ENCODE measurements at regions not wholly inside any gene's neighbourhood (a gene's known extent, or its start where the extent isn't known, plus 50 kb on each side); places are given as distances from the start of the nearest gene placed in this dataset.
"Not testable (repeated sequence)": the region's sequence is repeated elsewhere in the genome, so short reads cannot be mapped to it uniquely, and the experiment has no call there.

- Histone ChIP-seq H3K27me3 (ENCODE audit: low read length) (no peaks in the 10 kb centered on the region), H3K9ac (ENCODE audit: low read length) (no peak overlapping the region), H4K20me1 (ENCODE audit: insufficient read depth, low read depth, low read length) (no peaks in the 10 kb centered on the region), H2AFZ (ENCODE audit: low read length) (no peak overlapping the region), H3K4me1 (ENCODE audit: low read length) (no peaks in the 10 kb centered on the region), H3K36me3 (ENCODE audit: insufficient read depth, low read length) (no peaks in the 10 kb centered on the region), H3K9me2 (replicated peaks; ENCODE audit: insufficient read depth, low read length) (no peaks in the 10 kb centered on the region), H3K4me2 (ENCODE audit: low read depth, low read length, poor library complexity, severe bottlenecking) (no peak overlapping the region), H3K79me2 (ENCODE audit: low read length) (no peaks in the 10 kb centered on the region), H3K27ac (ENCODE audit: low read length) (no peak overlapping the region), H3K9me3 (ENCODE audit: low read length) (peaks cover 19% of the 10 kb centered on the region), H3K4me3 (ENCODE audit: low read length) (no peak overlapping the region)
- no peak for DNase-seq
Observed at GRCh38 chr10:23859598-23859997, 349.3 kb upstream of the KIAA1217 start.

- Histone ChIP-seq H3K9me3 (ENCODE audit: low read length) (peaks cover 22% of the 10 kb centered on the region), H3K36me3 (ENCODE audit: insufficient read depth, low read length) (no peaks in the 10 kb centered on the region), H3K4me1 (ENCODE audit: low read length) (no peaks in the 10 kb centered on the region), H3K9me2 (replicated peaks; ENCODE audit: insufficient read depth, low read length) (no peaks in the 10 kb centered on the region), H3K27ac (ENCODE audit: low read length) (no peak overlapping the region), H2AFZ (ENCODE audit: low read length) (no peak overlapping the region), H3K27me3 (ENCODE audit: low read length) (no peaks in the 10 kb centered on the region), H3K4me2 (ENCODE audit: low read depth, low read length, poor library complexity, severe bottlenecking) (no peak overlapping the region), H3K9ac (ENCODE audit: low read length) (no peak overlapping the region), H4K20me1 (ENCODE audit: insufficient read depth, low read depth, low read length) (no peaks in the 10 kb centered on the region), H3K4me3 (ENCODE audit: low read length) (no peak overlapping the region), H3K79me2 (ENCODE audit: low read length) (no peaks in the 10 kb centered on the region)
- no peak for DNase-seq
Observed at GRCh38 chr10:23864631-23865147, 344.2 kb upstream of the KIAA1217 start.

GRCh38 chr10:23866985-23867384 is 342.0 kb upstream of the KIAA1217 start:
- not testable (repeated sequence) for H3K9me2 ChIP-seq (replicated peaks; ENCODE audit: insufficient read depth, low read length)

GRCh38 chr10:23868121-23868520 is 340.8 kb upstream of the KIAA1217 start:
- no peaks in the 10 kb centered on the region for H3K27me3 ChIP-seq (ENCODE audit: low read length)
- H3K9ac ChIP-seq (ENCODE audit: low read length): no peak overlapping the region
- no peak for DNase-seq
- no peak overlapping the region for H3K4me2 ChIP-seq (ENCODE audit: low read depth, low read length, poor library complexity, severe bottlenecking)
- H3K4me1 ChIP-seq (ENCODE audit: low read length): no peaks in the 10 kb centered on the region
- no peaks in the 10 kb centered on the region for H4K20me1 ChIP-seq (ENCODE audit: insufficient read depth, low read depth, low read length)
- H2AFZ ChIP-seq (ENCODE audit: low read length): no peak overlapping the region
- peaks cover 32% of the 10 kb centered on the region for H3K9me3 ChIP-seq (ENCODE audit: low read length)
- no peaks in the 10 kb centered on the region for H3K9me2 ChIP-seq (replicated peaks; ENCODE audit: insufficient read depth, low read length)
- H3K36me3 ChIP-seq (ENCODE audit: insufficient read depth, low read length): no peaks in the 10 kb centered on the region
- no peak overlapping the region for H3K27ac ChIP-seq (ENCODE audit: low read length)
- H3K79me2 ChIP-seq (ENCODE audit: low read length): no peaks in the 10 kb centered on the region
- H3K4me3 ChIP-seq (ENCODE audit: low read length): no peak overlapping the region

More at GRCh38 chr10:23866985-23867384, 342.0 kb upstream of the KIAA1217 start:
- not testable (repeated sequence) for H3K27me3 ChIP-seq (ENCODE audit: low read length); H2AFZ ChIP-seq (ENCODE audit: low read length); H3K27ac ChIP-seq (ENCODE audit: low read length); H3K4me2 ChIP-seq (ENCODE audit: low read depth, low read length, poor library complexity, severe bottlenecking); H3K4me3 ChIP-seq (ENCODE audit: low read length); H3K9ac ChIP-seq (ENCODE audit: low read length); DNase-seq; H3K79me2 ChIP-seq (ENCODE audit: low read length); H3K36me3 ChIP-seq (ENCODE audit: insufficient read depth, low read length); H3K4me1 ChIP-seq (ENCODE audit: low read length); H4K20me1 ChIP-seq (ENCODE audit: insufficient read depth, low read depth, low read length)
- peaks cover 27% of the 10 kb centered on the region for H3K9me3 ChIP-seq (ENCODE audit: low read length)

GRCh38 chr10:23869548-23869947 is 339.4 kb upstream of the KIAA1217 start:
- Histone ChIP-seq H3K9ac (ENCODE audit: low read length) (no peak overlapping the region), H3K4me3 (ENCODE audit: low read length) (no peak overlapping the region), H3K9me3 (ENCODE audit: low read length) (peaks cover 32% of the 10 kb centered on the region), H3K27me3 (ENCODE audit: low read length) (no peaks in the 10 kb centered on the region), H3K4me1 (ENCODE audit: low read length) (no peaks in the 10 kb centered on the region), H2AFZ (ENCODE audit: low read length) (no peak overlapping the region), H3K4me2 (ENCODE audit: low read depth, low read length, poor library complexity, severe bottlenecking) (no peak overlapping the region), H4K20me1 (ENCODE audit: insufficient read depth, low read depth, low read length) (no peaks in the 10 kb centered on the region), H3K79me2 (ENCODE audit: low read length) (no peaks in the 10 kb centered on the region), H3K36me3 (ENCODE audit: insufficient read depth, low read length) (no peaks in the 10 kb centered on the region), H3K9me2 (replicated peaks; ENCODE audit: insufficient read depth, low read length) (no peaks in the 10 kb centered on the region), H3K27ac (ENCODE audit: low read length) (no peak overlapping the region)
- no peak for DNase-seq

GRCh38 chr10:23869996-23870395 is 338.9 kb upstream of the KIAA1217 start:
- H3K4me3 ChIP-seq (ENCODE audit: low read length): no peak overlapping the region
- H3K9ac ChIP-seq (ENCODE audit: low read length): no peak overlapping the region
- no peaks in the 10 kb centered on the region for H3K4me1 ChIP-seq (ENCODE audit: low read length)
- H3K9me2 ChIP-seq (replicated peaks; ENCODE audit: insufficient read depth, low read length): no peaks in the 10 kb centered on the region
- no peaks in the 10 kb centered on the region for H3K27me3 ChIP-seq (ENCODE audit: low read length)
- no peaks in the 10 kb centered on the region for H3K36me3 ChIP-seq (ENCODE audit: insufficient read depth, low read length)
- H2AFZ ChIP-seq (ENCODE audit: low read length): no peak overlapping the region
- no peaks in the 10 kb centered on the region for H3K79me2 ChIP-seq (ENCODE audit: low read length)
- peaks cover 35% of the 10 kb centered on the region for H3K9me3 ChIP-seq (ENCODE audit: low read length)
- H3K4me2 ChIP-seq (ENCODE audit: low read depth, low read length, poor library complexity, severe bottlenecking): no peak overlapping the region
- H4K20me1 ChIP-seq (ENCODE audit: insufficient read depth, low read depth, low read length): no peaks in the 10 kb centered on the region
- H3K27ac ChIP-seq (ENCODE audit: low read length): no peak overlapping the region
- no peak for DNase-seq

- no peak overlapping the region for H3K9ac ChIP-seq (ENCODE audit: low read length)
- no peak overlapping the region for H3K27ac ChIP-seq (ENCODE audit: low read length)
- H3K4me1 ChIP-seq (ENCODE audit: low read length): no peaks in the 10 kb centered on the region
- H3K9me3 ChIP-seq (ENCODE audit: low read length): peaks cover 38% of the 10 kb centered on the region
- no peak overlapping the region for H2AFZ ChIP-seq (ENCODE audit: low read length)
- no peak overlapping the region for H3K4me3 ChIP-seq (ENCODE audit: low read length)
- no peak overlapping the region for H3K4me2 ChIP-seq (ENCODE audit: low read depth, low read length, poor library complexity, severe bottlenecking)
- DNase-seq: no peak
- no peaks in the 10 kb centered on the region for H3K9me2 ChIP-seq (replicated peaks; ENCODE audit: insufficient read depth, low read length)
- no peaks in the 10 kb centered on the region for H3K27me3 ChIP-seq (ENCODE audit: low read length)
- H4K20me1 ChIP-seq (ENCODE audit: insufficient read depth, low read depth, low read length): no peaks in the 10 kb centered on the region
- no peaks in the 10 kb centered on the region for H3K79me2 ChIP-seq (ENCODE audit: low read length)
- no peaks in the 10 kb centered on the region for H3K36me3 ChIP-seq (ENCODE audit: insufficient read depth, low read length)
Observed at GRCh38 chr10:23870651-23871610, 338.0 kb upstream of the KIAA1217 start.

- H3K27ac ChIP-seq (ENCODE audit: low read length): no peak overlapping the region
- no peaks in the 10 kb centered on the region for H3K79me2 ChIP-seq (ENCODE audit: low read length)
Observed at GRCh38 chr10:23872290-23872689, 336.6 kb upstream of the KIAA1217 start.

More at GRCh38 chr10:23872290-23872689, 336.6 kb upstream of the KIAA1217 start:
- Histone ChIP-seq H3K4me1 (ENCODE audit: low read length) (no peaks in the 10 kb centered on the region), H3K36me3 (ENCODE audit: insufficient read depth, low read length) (no peaks in the 10 kb centered on the region), H3K9me3 (ENCODE audit: low read length) (peaks cover 42% of the 10 kb centered on the region), H3K9ac (ENCODE audit: low read length) (no peak overlapping the region), H3K4me2 (ENCODE audit: low read depth, low read length, poor library complexity, severe bottlenecking) (no peak overlapping the region), H4K20me1 (ENCODE audit: insufficient read depth, low read depth, low read length) (no peaks in the 10 kb centered on the region), H2AFZ (ENCODE audit: low read length) (no peak overlapping the region), H3K4me3 (ENCODE audit: low read length) (no peak overlapping the region), H3K27me3 (ENCODE audit: low read length) (no peaks in the 10 kb centered on the region), H3K9me2 (replicated peaks; ENCODE audit: insufficient read depth, low read length) (no peaks in the 10 kb centered on the region)
- no peak for DNase-seq

Data from Karpas-422 (cell line).